Loucy (cell line): ENCODE measurements at regions not wholly inside any gene's neighbourhood (a gene's known extent, or its start where the extent isn't known, plus 50 kb on each side); places are given as distances from the start of the nearest gene placed in this dataset.
"Not testable (repeated sequence)": the region's sequence is repeated elsewhere in the genome, so short reads cannot be mapped to it uniquely, and the experiment has no call there.

ENCODE experiments used
- H2AFZ ChIP-seq: fragments of 200-600 bp; sonication (generic); 2 replicates; pipeline ENCODE4 v1.6.0; 2016; ENCODE audit warnings: antibody characterized with exemption, mild to moderate bottlenecking, low read length, moderate library complexity
- H3F3A ChIP-seq: fragments of 200-600 bp; 2 replicates; pipeline ENCODE4 v1.6.0; 2016; ENCODE audit warnings: antibody characterized with exemption, low read depth, mild to moderate bottlenecking
- H3K27me3 ChIP-seq: fragments of 200-600 bp; sonication (generic); 2 replicates; pipeline ENCODE4 v1.6.1; 2014; ENCODE audit warnings: low read length, mild to moderate bottlenecking; ENCODE audit not compliant: insufficient read depth, poor library complexity, severe bottlenecking
- H3K36me3 ChIP-seq: fragments of 200-600 bp; sonication (generic); 2 replicates; pipeline ENCODE4 v1.6.1; 2016; ENCODE audit warnings: low read length; ENCODE audit not compliant: insufficient read depth
- H3K4me1 ChIP-seq: fragments of 200-600 bp; sonication (generic); 2 replicates; pipeline ENCODE4 v1.5.1; 2014; ENCODE audit warnings: low read length, mild to moderate bottlenecking; ENCODE audit not compliant: insufficient read depth, poor library complexity, severe bottlenecking
- H3K4me2 ChIP-seq: fragments of 200-600 bp; sonication (generic); 2 replicates; pipeline ENCODE4 v1.6.0; 2014; ENCODE audit warnings: antibody characterized with exemption, low read length, low read depth, mild to moderate bottlenecking; ENCODE audit not compliant: poor library complexity, severe bottlenecking
- H3K4me3 ChIP-seq: fragments of 200-600 bp; sonication (generic); 2 replicates; pipeline ENCODE4 v1.5.1; 2014; ENCODE audit warnings: low read length, mild to moderate bottlenecking, mixed read lengths; ENCODE audit not compliant: poor library complexity, severe bottlenecking
- H3K79me2 ChIP-seq: fragments of 200-600 bp; sonication (generic); 2 replicates; pipeline ENCODE4 v1.6.1; 2014; ENCODE audit warnings: low read length; ENCODE audit not compliant: insufficient read depth
- H3K9ac ChIP-seq: fragments of 200-600 bp; sonication (generic); 2 replicates; pipeline ENCODE4 v1.6.0; 2014; ENCODE audit warnings: mild to moderate bottlenecking, low read depth, low read length, moderate library complexity; ENCODE audit not compliant: poor library complexity, severe bottlenecking
- H3K9me2 ChIP-seq: fragments of 200-600 bp; sonication (generic); replicated peaks from 2 replicates; pipeline ENCODE4 v1.6.1; 2016; ENCODE audit warnings: low read depth, low read length, mixed read lengths
- H3K9me3 ChIP-seq: fragments of 200-600 bp; sonication (generic); 2 replicates; pipeline ENCODE4 v1.6.1; 2014; ENCODE audit warnings: mild to moderate bottlenecking, antibody characterized with exemption, low read length, low read depth; ENCODE audit not compliant: insufficient read depth
- H4K20me1 ChIP-seq: fragments of 200-600 bp; sonication (generic); 2 replicates; pipeline ENCODE4 v1.6.0; 2014; ENCODE audit warnings: antibody characterized with exemption, low read length, mild to moderate bottlenecking; ENCODE audit not compliant: insufficient read depth, poor library complexity, severe bottlenecking
- EZH2phosphoT487 ChIP-seq: fragments of 200-600 bp; IDR thresholded peaks from 2 replicates; pipeline ENCODE4 v1.6.1; 2018; ENCODE audit warnings: antibody characterized with exemption, mild to moderate bottlenecking, moderate library complexity, borderline replicate concordance
- TF ChIP-seq, protein P1 (sequence below): fragments of 200-600 bp; sonication (generic); conservative IDR thresholded peaks from 2 replicates; pipeline ENCODE4 v1.5.1; 2014; ENCODE audit warnings: mild to moderate bottlenecking, antibody characterized with exemption, low read length

DNA sequence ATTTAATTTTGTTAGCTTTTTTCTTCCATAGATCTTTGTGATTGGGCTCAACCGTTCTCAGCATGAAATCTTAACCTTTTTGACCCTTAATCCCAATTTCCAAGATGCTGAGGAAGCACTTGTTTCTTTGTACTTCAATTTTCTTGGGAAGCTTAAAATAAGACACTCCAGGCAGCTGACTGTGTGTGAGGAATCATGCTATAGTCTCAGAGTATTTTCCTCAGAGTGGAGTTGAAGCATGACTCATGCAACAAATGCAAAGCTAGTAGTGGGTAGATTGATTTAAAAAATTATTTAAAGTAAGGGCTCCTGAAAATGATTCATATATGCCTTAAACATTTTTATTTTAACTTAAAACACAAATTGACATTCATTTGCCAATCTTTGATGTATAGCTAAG, 168.7 kb downstream of the BTBD3 start:
- Histone ChIP-seq H3K9ac (no peak overlapping the region), H3K9me2 (no peaks in the 10 kb centered on the region), H2AFZ (no peak overlapping the region), H4K20me1 (no peaks in the 10 kb centered on the region), H3K36me3 (no peaks in the 10 kb centered on the region), H3K4me1 (peaks cover 6% of the 10 kb centered on the region), H3K9me3 (no peaks in the 10 kb centered on the region), H3F3A (no peaks in the 10 kb centered on the region), H3K4me3 (no peak overlapping the region), H3K79me2 (no peaks in the 10 kb centered on the region), H3K27me3 (no peaks in the 10 kb centered on the region), H3K4me2 (no peak overlapping the region)
- TF ChIP-seq, protein P1, sequence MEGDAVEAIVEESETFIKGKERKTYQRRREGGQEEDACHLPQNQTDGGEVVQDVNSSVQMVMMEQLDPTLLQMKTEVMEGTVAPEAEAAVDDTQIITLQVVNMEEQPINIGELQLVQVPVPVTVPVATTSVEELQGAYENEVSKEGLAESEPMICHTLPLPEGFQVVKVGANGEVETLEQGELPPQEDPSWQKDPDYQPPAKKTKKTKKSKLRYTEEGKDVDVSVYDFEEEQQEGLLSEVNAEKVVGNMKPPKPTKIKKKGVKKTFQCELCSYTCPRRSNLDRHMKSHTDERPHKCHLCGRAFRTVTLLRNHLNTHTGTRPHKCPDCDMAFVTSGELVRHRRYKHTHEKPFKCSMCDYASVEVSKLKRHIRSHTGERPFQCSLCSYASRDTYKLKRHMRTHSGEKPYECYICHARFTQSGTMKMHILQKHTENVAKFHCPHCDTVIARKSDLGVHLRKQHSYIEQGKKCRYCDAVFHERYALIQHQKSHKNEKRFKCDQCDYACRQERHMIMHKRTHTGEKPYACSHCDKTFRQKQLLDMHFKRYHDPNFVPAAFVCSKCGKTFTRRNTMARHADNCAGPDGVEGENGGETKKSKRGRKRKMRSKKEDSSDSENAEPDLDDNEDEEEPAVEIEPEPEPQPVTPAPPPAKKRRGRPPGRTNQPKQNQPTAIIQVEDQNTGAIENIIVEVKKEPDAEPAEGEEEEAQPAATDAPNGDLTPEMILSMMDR = no peak
- TF ChIP-seq EZH2phosphoT487 = no peak

DNA sequence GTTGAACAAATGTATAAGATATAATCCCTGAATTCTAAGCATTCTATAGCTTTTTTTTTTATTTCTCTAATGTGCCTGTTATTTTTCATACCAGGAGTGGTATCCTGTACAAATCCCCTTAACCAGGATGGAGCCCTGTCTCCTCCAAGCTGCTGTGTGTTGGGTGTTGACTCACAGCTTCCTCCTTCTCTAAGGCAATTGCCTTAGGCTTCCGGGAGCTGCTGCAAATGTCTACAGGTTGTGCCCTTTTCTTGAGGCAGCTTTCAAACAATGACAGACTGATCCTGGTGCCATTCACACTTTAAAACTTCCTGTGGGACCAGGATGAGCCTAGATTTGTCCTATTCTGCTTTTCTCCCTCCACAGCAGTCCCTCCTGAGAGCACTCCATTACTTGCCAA, 173.2 kb downstream of the BTBD3 start:
- Histone ChIP-seq H3K27me3 (no peaks in the 10 kb centered on the region), H3K9ac (no peak overlapping the region), H3K79me2 (no peaks in the 10 kb centered on the region), H3K4me3 (no peak overlapping the region), H3F3A (no peaks in the 10 kb centered on the region), H3K4me1 (peaks cover 21% of the 10 kb centered on the region), H3K9me2 (no peaks in the 10 kb centered on the region), H3K4me2 (no peak overlapping the region), H2AFZ (no peak overlapping the region), H4K20me1 (no peaks in the 10 kb centered on the region), H3K36me3 (no peaks in the 10 kb centered on the region), H3K9me3 (no peaks in the 10 kb centered on the region)
- TF ChIP-seq EZH2phosphoT487 = no peak
- TF ChIP-seq, protein P1 = no peak

DNA sequence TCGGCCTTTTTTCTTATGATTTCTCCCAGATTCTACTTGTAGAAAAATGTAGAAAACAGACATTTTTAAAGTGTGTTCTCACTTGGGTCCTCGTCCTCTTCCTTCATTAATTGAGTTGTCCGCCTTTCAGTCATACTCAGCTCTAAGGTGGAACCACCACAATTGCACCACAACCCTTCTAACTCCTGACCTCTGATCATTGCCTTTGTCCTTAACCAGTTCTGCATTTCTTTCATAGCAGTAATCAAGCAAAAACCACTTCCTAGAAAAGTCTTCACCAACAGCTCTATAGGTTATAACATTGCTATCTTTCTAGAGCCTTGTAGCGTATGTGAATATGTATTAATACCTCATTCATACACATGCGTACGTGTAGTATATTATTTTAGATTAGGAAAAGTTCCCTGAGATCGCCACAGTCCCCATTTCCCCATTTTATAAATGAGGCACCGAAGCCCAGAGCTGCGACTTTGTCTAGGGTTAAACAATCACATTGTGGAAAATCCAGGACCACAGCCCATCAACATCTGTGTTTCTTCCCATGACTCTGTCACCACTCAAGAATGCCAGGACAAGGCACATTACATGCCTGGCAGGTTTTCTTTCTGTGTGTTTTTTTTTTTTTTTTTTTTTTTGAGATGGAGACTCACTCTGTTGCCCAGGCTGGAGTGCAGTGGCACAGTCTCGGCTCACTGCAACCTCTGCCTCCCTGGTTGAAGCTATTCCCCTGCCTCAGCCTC, 175.5 kb downstream of the BTBD3 start:
- no peaks in the 10 kb centered on the region for H3K79me2 ChIP-seq
- no peak overlapping the region for H3K4me2 ChIP-seq
- no peaks in the 10 kb centered on the region for H3K9me2 ChIP-seq
- no peak overlapping the region for H3K9ac ChIP-seq
- H3K36me3 ChIP-seq = no peaks in the 10 kb centered on the region
- H3K9me3 ChIP-seq = no peaks in the 10 kb centered on the region
- TF ChIP-seq, protein P1 = no peak
- TF ChIP-seq EZH2phosphoT487 = no peak
- no peak overlapping the region for H2AFZ ChIP-seq
- peaks cover 19% of the 10 kb centered on the region for H3K4me1 ChIP-seq
- no peak overlapping the region for H3K4me3 ChIP-seq
- H4K20me1 ChIP-seq = no peaks in the 10 kb centered on the region
- no peaks in the 10 kb centered on the region for H3K27me3 ChIP-seq
- H3F3A ChIP-seq = no peaks in the 10 kb centered on the region

DNA sequence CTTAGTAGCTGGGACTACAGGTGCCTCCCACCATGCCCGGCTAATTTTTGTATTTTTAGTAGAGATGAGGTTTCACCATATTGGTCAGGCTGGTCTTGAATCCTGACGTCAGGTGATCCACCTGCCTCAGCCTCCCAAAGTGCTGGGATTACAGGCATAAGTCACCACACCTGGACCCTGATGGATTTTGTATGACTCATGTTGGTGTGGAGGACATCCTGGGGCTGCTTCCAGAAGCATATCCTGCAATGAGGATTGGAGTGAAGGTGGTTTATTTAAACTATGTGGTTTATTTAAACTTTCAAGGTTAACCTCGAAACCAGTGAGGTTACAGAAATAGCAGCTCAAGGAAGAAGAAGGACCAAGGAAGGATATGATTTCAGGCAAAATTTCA, 176.1 kb downstream of the BTBD3 start:
- not testable (repeated sequence) for H3K4me2 ChIP-seq, H3K9me3 ChIP-seq, H3K79me2 ChIP-seq, H3K36me3 ChIP-seq, H3K27me3 ChIP-seq, H4K20me1 ChIP-seq, H2AFZ ChIP-seq, H3F3A ChIP-seq, H3K9me2 ChIP-seq, H3K9ac ChIP-seq, H3K4me3 ChIP-seq
- peaks cover 19% of the 10 kb centered on the region for H3K4me1 ChIP-seq
